Trophoblast cell (in vitro differentiated cells and primary cell): ENCODE measurements at regions not wholly inside any gene's neighbourhood (a gene's known extent, or its start where the extent isn't known, plus 50 kb on each side); places are given as distances from the start of the nearest gene placed in this dataset.

ENCODE experiments used
- DNase-seq, 2 donors: peaks; one replicate each; pipeline ENCODE4 v3.0.0-alpha.2; 2016
- H2AFZ ChIP-seq: 2 replicates; pipeline ENCODE4 v1.6.1; 2013; ENCODE audit warnings: low read length, moderate library complexity, mild to moderate bottlenecking; ENCODE audit not compliant: insufficient read depth, poor library complexity
- H2AK5ac ChIP-seq: 2 replicates; pipeline ENCODE4 v1.6.1; 2013; ENCODE audit warnings: mild to moderate bottlenecking, low read length
- H2BK120ac ChIP-seq: 2 replicates; pipeline ENCODE4 v1.6.1; 2013; ENCODE audit warnings: low read length, mild to moderate bottlenecking, moderate library complexity; ENCODE audit not compliant: insufficient read depth, poor library complexity
- H2BK12ac ChIP-seq: 2 replicates; pipeline ENCODE4 v1.6.1; 2013; ENCODE audit warnings: mild to moderate bottlenecking, low read length, moderate library complexity
- H2BK5ac ChIP-seq: 2 replicates; pipeline ENCODE4 v1.6.1; 2013; ENCODE audit warnings: low read length, low read depth, moderate library complexity, mild to moderate bottlenecking; ENCODE audit not compliant: poor library complexity
- H3K14ac ChIP-seq: 2 replicates; pipeline ENCODE4 v1.6.1; 2013; ENCODE audit warnings: mild to moderate bottlenecking, low read length
- H3K18ac ChIP-seq: 2 replicates; pipeline ENCODE4 v1.6.1; 2013; ENCODE audit warnings: mild to moderate bottlenecking, low read length
- H3K23ac ChIP-seq: 2 replicates; pipeline ENCODE4 v1.6.1; 2013; ENCODE audit warnings: low read length
- H3K27ac ChIP-seq: 2 replicates; pipeline ENCODE4 v1.5.1; 2013; ENCODE audit warnings: low read depth, mild to moderate bottlenecking, inconsistent platforms, low read length, moderate library complexity
- H3K27me3 ChIP-seq: 2 replicates; pipeline ENCODE4 v1.6.1; 2013; ENCODE audit warnings: inconsistent platforms, mild to moderate bottlenecking, low read length, moderate library complexity; ENCODE audit not compliant: insufficient read depth
- H3K36me3 ChIP-seq, 2 experiments: 1 replicate in 1 of 2; 2 replicates in 1 of 2; pipeline ENCODE4 v1.6.1; 2013; ENCODE audit warnings: low read length in 2 of 2, mild to moderate bottlenecking in 2 of 2, moderate library complexity in 1 of 2; ENCODE audit not compliant: insufficient read depth in 2 of 2, control insufficient read depth in 1 of 2
- H3K4ac ChIP-seq: 2 replicates; pipeline ENCODE4 v1.6.1; 2013; ENCODE audit warnings: low read depth, mild to moderate bottlenecking, low read length, moderate library complexity
- H3K4me1 ChIP-seq, 2 experiments: 1 replicate in 1 of 2; 2 replicates in 1 of 2; pipeline ENCODE4 v1.6.1; 2013; ENCODE audit warnings: low read length in 2 of 2, mild to moderate bottlenecking in 2 of 2, moderate library complexity in 1 of 2; ENCODE audit not compliant: insufficient read depth in 2 of 2, control insufficient read depth in 1 of 2
- H3K4me2 ChIP-seq: 2 replicates; pipeline ENCODE4 v1.6.1; 2013; ENCODE audit warnings: inconsistent platforms, mild to moderate bottlenecking, low read length, moderate library complexity
- H3K4me3 ChIP-seq: 2 replicates; pipeline ENCODE4 v1.5.1; 2013; ENCODE audit warnings: mild to moderate bottlenecking, low read depth, low read length, inconsistent platforms
- H3K79me1 ChIP-seq: one replicate; pipeline ENCODE4 v1.6.1; 2013; ENCODE audit warnings: low read length
- H3K79me2 ChIP-seq: 2 replicates; pipeline ENCODE4 v1.6.1; 2013; ENCODE audit warnings: low read length, mild to moderate bottlenecking; ENCODE audit not compliant: control insufficient read depth, insufficient read depth, poor library complexity
- H3K9ac ChIP-seq: 2 replicates; pipeline ENCODE4 v1.6.1; 2013; ENCODE audit warnings: mild to moderate bottlenecking, low read length
- H3K9me3 ChIP-seq: 2 replicates; pipeline ENCODE4 v1.6.1; 2013; ENCODE audit warnings: low read depth, mild to moderate bottlenecking, control low read depth, inconsistent platforms, low read length; ENCODE audit not compliant: insufficient read depth
- H4K12ac ChIP-seq: 2 replicates; pipeline ENCODE4 v1.6.1; 2013; ENCODE audit warnings: low read depth, mild to moderate bottlenecking, low read length, moderate library complexity
- H4K8ac ChIP-seq: 2 replicates; pipeline ENCODE4 v1.6.1; 2013; ENCODE audit warnings: low read depth, mild to moderate bottlenecking, low read length, moderate library complexity
- H4K91ac ChIP-seq: one replicate; pipeline ENCODE4 v1.6.1; 2013; ENCODE audit warnings: low read depth, mild to moderate bottlenecking, low read length, moderate library complexity
- WGBS: extraction: QIAGEN DNeasy Blood & Tissue Kit; methylation state at CpG from one replicate; pipeline ENCODE4 v1.1.7; 2013; ENCODE audit warnings: missing lambda C conversion rate; ENCODE audit not compliant: insufficient read length, insufficient coverage; ENCODE audit errors: extremely low coverage; 5-methylcytosine and 5-hydroxymethylcytosine counted together

- Histone ChIP-seq H3K14ac (no peak overlapping the region), H3K9me3 (peaks cover 5% of the 10 kb centered on the region), H3K36me3 (no peaks in the 10 kb centered on the region), H3K23ac (no peak overlapping the region), H2AFZ (no peak overlapping the region), H3K9ac (no peak overlapping the region), H3K4me3 (no peak overlapping the region), H3K79me1 (no peaks in the 10 kb centered on the region), H3K18ac (no peak overlapping the region), H3K27me3 (no peaks in the 10 kb centered on the region), H2BK12ac (no peak overlapping the region), H2BK5ac (no peak overlapping the region), H4K12ac (no peak overlapping the region), H3K79me2 (no peaks in the 10 kb centered on the region), H3K4me2 (no peak overlapping the region), H3K4me1 (peaks cover 0 to 4% of the 10 kb centered on the region in 2 experiments), H2BK120ac (no peak overlapping the region), H2AK5ac (no peak overlapping the region), H3K4ac (no peak overlapping the region), H4K8ac (no peak overlapping the region), H3K27ac (no peak overlapping the region), H4K91ac (peak overlapping the region; percentile 20)
- DNase-seq = no peak
- WGBS = no CpG with 5 or more reads among the region's 6 CpGs
Observed at GRCh38 chr7:41060796-41061195, 642.1 kb downstream of the INHBA start.

GRCh38 chr7:41059796-41060195, 643.1 kb downstream of the INHBA start:
- Histone ChIP-seq H4K8ac (no peak overlapping the region), H3K4ac (no peak overlapping the region), H3K27ac (no peak overlapping the region), H3K23ac (no peak overlapping the region), H3K27me3 (no peaks in the 10 kb centered on the region), H2AK5ac (no peak overlapping the region), H3K14ac (no peak overlapping the region), H3K4me1 (peaks cover 0 to 4% of the 10 kb centered on the region in 2 experiments), H3K79me1 (no peaks in the 10 kb centered on the region), H3K79me2 (no peaks in the 10 kb centered on the region), H3K4me2 (no peak overlapping the region), H3K18ac (no peak overlapping the region), H2BK12ac (no peak overlapping the region), H4K91ac (no peak overlapping the region), H4K12ac (no peak overlapping the region), H3K36me3 (no peaks in the 10 kb centered on the region), H2BK5ac (no peak overlapping the region), H3K4me3 (no peak overlapping the region), H3K9me3 (peaks cover 5% of the 10 kb centered on the region), H2BK120ac (no peak overlapping the region), H2AFZ (no peak overlapping the region), H3K9ac (no peak overlapping the region)
- no CpG with 5 or more reads among the region's 4 CpGs for WGBS
- no peak for DNase-seq

DNA sequence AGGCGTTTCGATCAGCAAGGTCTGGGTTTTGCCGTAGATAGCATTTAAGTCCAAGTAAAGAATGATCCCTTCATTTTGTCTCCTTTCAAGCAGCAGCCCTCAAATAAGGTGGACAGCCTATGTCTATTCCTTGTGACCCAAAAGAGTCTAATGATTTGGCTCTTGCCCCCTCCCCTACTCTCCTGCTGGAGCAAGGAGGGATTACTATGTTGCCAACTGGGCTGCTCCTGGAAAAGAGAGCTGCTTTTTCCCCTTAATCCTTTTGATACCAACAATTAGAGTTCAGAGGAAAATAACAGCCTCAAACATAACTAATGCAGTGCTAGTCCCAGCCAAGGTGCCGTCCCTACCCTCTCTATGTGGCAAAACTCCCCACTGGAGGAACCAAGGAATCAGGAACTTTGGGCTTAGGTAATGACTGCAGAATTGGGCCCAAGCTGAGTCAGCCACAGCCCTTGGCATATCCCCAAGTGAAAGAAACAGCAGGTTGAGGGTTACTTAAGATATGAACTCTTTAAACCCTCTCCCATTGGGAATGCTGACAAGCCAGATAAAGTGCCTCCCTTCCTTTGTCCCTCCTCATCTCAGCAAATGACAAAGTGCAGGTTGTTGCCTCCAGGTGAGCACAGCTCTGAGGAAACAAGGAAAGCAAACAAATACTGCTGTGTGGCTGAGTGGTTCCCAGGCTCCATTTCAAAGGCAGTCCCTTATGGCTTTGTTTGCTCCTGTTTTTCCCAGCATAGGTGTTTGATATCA, 643.7 kb downstream of the INHBA start:
- H3K4me1 ChIP-seq = peaks cover 0 to 4% of the 10 kb centered on the region in 2 experiments
- H2AFZ ChIP-seq = no peak overlapping the region
- WGBS = no CpG with 5 or more reads among the region's 4 CpGs
- H3K27me3 ChIP-seq = no peaks in the 10 kb centered on the region
- H3K14ac ChIP-seq = no peak overlapping the region
- no peak overlapping the region for H2BK120ac ChIP-seq
- H3K36me3 ChIP-seq = no peaks in the 10 kb centered on the region
- H4K8ac ChIP-seq = no peak overlapping the region
- no peak overlapping the region for H3K23ac ChIP-seq
- H3K79me1 ChIP-seq = no peaks in the 10 kb centered on the region
- H3K9me3 ChIP-seq = peaks cover 5% of the 10 kb centered on the region
- peak overlapping the region; percentile 37 for H4K91ac ChIP-seq
- DNase-seq = no peak
- H2AK5ac ChIP-seq = no peak overlapping the region
- H3K9ac ChIP-seq = no peak overlapping the region
- peak overlapping the region; percentile 15 for H2BK12ac ChIP-seq
- no peak overlapping the region for H3K4me3 ChIP-seq
- H2BK5ac ChIP-seq = peak overlapping the region; percentile 20
- no peaks in the 10 kb centered on the region for H3K79me2 ChIP-seq
- no peak overlapping the region for H4K12ac ChIP-seq
- no peak overlapping the region for H3K18ac ChIP-seq
- H3K4ac ChIP-seq = no peak overlapping the region
- no peak overlapping the region for H3K4me2 ChIP-seq
- peak overlapping the region; percentile 4 for H3K27ac ChIP-seq

DNA sequence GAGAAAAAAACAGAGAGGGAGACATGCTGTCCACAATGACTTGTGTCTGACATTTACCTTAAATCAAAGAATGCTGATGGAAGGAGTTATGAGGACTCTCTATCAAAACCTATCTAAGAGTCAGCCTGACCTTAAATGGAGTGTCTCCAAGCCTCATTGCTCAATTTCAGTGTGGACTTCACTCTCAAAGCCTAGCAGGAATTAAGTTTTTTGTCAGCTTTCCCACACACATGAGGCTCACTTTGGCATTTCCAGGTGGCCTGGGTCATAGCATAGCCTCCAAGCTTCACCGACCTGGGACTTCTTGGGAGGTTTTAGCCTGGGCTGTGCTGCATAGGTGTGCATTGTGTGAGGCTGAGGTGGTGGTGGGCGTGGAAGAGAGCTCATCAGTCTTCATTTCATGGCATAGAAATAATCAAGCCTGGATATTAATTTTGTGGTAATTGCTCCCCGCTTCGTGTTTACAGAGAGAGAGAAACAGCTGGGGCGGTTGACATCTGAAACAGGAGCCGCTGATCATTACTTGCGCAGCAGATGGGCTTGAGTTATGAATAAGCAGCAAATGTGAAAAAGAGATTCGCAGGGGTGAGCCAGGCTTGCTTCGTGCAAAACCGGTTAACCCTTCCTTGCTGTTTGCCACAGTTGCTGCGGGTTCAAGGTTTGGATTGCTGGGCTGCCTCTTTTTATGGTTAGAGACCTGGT, 647.8 kb downstream of the INHBA start:
- no peaks in the 10 kb centered on the region for H3K27me3 ChIP-seq
- no peak overlapping the region for H3K4me2 ChIP-seq
- WGBS = no CpG with 5 or more reads among the region's 11 CpGs
- no peak overlapping the region for H3K4ac ChIP-seq
- H3K18ac ChIP-seq = no peak overlapping the region
- no peak overlapping the region for H4K8ac ChIP-seq
- no peak overlapping the region for H2BK12ac ChIP-seq
- DNase-seq = no peak
- peaks cover 0 to 4% of the 10 kb centered on the region in 2 experiments for H3K4me1 ChIP-seq
- no peaks in the 10 kb centered on the region for H3K79me2 ChIP-seq
- H3K36me3 ChIP-seq = no peaks in the 10 kb centered on the region
- H3K27ac ChIP-seq = no peak overlapping the region
- no peak overlapping the region for H3K14ac ChIP-seq
- no peak overlapping the region for H3K23ac ChIP-seq
- no peak overlapping the region for H2BK120ac ChIP-seq
- H3K9ac ChIP-seq = no peak overlapping the region
- H4K12ac ChIP-seq = no peak overlapping the region
- H2AFZ ChIP-seq = no peak overlapping the region
- H3K9me3 ChIP-seq = peaks cover 1% of the 10 kb centered on the region
- no peak overlapping the region for H3K4me3 ChIP-seq
- no peak overlapping the region for H4K91ac ChIP-seq
- H2AK5ac ChIP-seq = no peak overlapping the region
- no peak overlapping the region for H2BK5ac ChIP-seq
- no peaks in the 10 kb centered on the region for H3K79me1 ChIP-seq
